ENCODE measurements at regions not wholly inside any gene's neighbourhood (a gene's known extent, or its start where the extent isn't known, plus 50 kb on each side); places are given as distances from the start of the nearest gene placed in this dataset.

- Histone ChIP-seq H3K27ac (ENCODE audit: low read depth in 1 of 2, low read length in 2 of 2) (no peak overlapping the region), H3K4me3 (ENCODE audit: low read length) (no peak overlapping the region), H3K9me3 (ENCODE audit: control insufficient read depth in 1 of 2, insufficient read depth in 1 of 2, low read length in 2 of 2) (no peaks in the 10 kb centered on the region), H3K4me1 (ENCODE audit: insufficient read depth, low read length) (no peaks in the 10 kb centered on the region), H3K27me3 (ENCODE audit: control insufficient read depth in 1 of 2, insufficient read depth in 2 of 2, low read length in 2 of 2) (peaks cover 0 to 4% of the 10 kb centered on the region in 2 experiments), H3K36me3 (ENCODE audit: insufficient read depth, low read length) (no peaks in the 10 kb centered on the region)
- no peak for ATAC-seq (ENCODE audit: poor library complexity)
- ChIA-PET CTCF (no interaction called here), POLR2A (no interaction called here)
- Mint-ChIP-seq H3K4me1 (ENCODE audit: low read depth) (no peaks in the 10 kb centered on the region), H3K36me3 (ENCODE audit: low read depth) (no peaks in the 10 kb centered on the region), H3K4me3 (no peak overlapping the region), H3K27ac (no peak overlapping the region), H3K27me3 (no peaks in the 10 kb centered on the region), H3K9me3 (no peaks in the 10 kb centered on the region)
- TF ChIP-seq CTCF (IDR thresholded peaks at IDR 0.05), result no peak
- intact Hi-C loops (cut with DNase I, micrococcal nuclease), result no loop called here
- no peak for DNase-seq
Observed at GRCh38 chr6:125546841-125547251, 202.6 kb upstream of the HEY2 start.

GRCh38 chr6:125547381-125547780 lies 202.1 kb upstream of the HEY2 start:
- CTCF ChIA-PET, result no interaction called here
- intact Hi-C loops (cut with DNase I, micrococcal nuclease), result no loop called here
- TF ChIP-seq CTCF (IDR thresholded peaks at IDR 0.05), result no peak
- Mint-ChIP-seq H3K27ac (no peak overlapping the region), H3K36me3 (ENCODE audit: low read depth) (no peaks in the 10 kb centered on the region), H3K27me3 (no peaks in the 10 kb centered on the region), H3K4me3 (no peak overlapping the region), H3K9me3 (no peaks in the 10 kb centered on the region), H3K4me1 (ENCODE audit: low read depth) (no peaks in the 10 kb centered on the region)
- Histone ChIP-seq H3K36me3 (ENCODE audit: insufficient read depth, low read length) (no peaks in the 10 kb centered on the region), H3K4me1 (ENCODE audit: insufficient read depth, low read length) (no peaks in the 10 kb centered on the region), H3K27ac (ENCODE audit: low read depth in 1 of 2, low read length in 2 of 2) (no peak overlapping the region), H3K9me3 (ENCODE audit: control insufficient read depth in 1 of 2, insufficient read depth in 1 of 2, low read length in 2 of 2) (no peaks in the 10 kb centered on the region), H3K4me3 (ENCODE audit: low read length) (no peak overlapping the region), H3K27me3 (ENCODE audit: control insufficient read depth in 1 of 2, insufficient read depth in 2 of 2, low read length in 2 of 2) (peaks cover 0 to 4% of the 10 kb centered on the region in 2 experiments)
- no peak for ATAC-seq (ENCODE audit: poor library complexity)
- DNase-seq, result no peak
- POLR2A ChIA-PET, result no interaction called here

GRCh38 chr6:125549202-125549884 lies 200.1 kb upstream of the HEY2 start:
- no peak overlapping the region for H3K27ac Mint-ChIP-seq
- ATAC-seq (ENCODE audit: poor library complexity) (no peak), DNase-seq (no peak)
- intact Hi-C loops (cut with DNase I, micrococcal nuclease), result no loop called here
- no peak for TF ChIP-seq CTCF (IDR thresholded peaks at IDR 0.05)
- Histone ChIP-seq H3K4me1 (ENCODE audit: insufficient read depth, low read length) (no peaks in the 10 kb centered on the region), H3K4me3 (ENCODE audit: low read length) (no peak overlapping the region), H3K36me3 (ENCODE audit: insufficient read depth, low read length) (no peaks in the 10 kb centered on the region), H3K27me3 (ENCODE audit: control insufficient read depth in 1 of 2, insufficient read depth in 2 of 2, low read length in 2 of 2) (peaks cover 0 to 4% of the 10 kb centered on the region in 2 experiments), H3K9me3 (ENCODE audit: control insufficient read depth in 1 of 2, insufficient read depth in 1 of 2, low read length in 2 of 2) (no peaks in the 10 kb centered on the region), H3K27ac (ENCODE audit: low read depth in 1 of 2, low read length in 2 of 2) (no peak overlapping the region)
- no peaks in the 10 kb centered on the region for H3K4me1 Mint-ChIP-seq (ENCODE audit: low read depth)
- no peaks in the 10 kb centered on the region for H3K27me3 Mint-ChIP-seq
- no peak overlapping the region for H3K4me3 Mint-ChIP-seq
- CTCF ChIA-PET, result no interaction called here
- no peaks in the 10 kb centered on the region for H3K9me3 Mint-ChIP-seq
- POLR2A ChIA-PET, result no interaction called here
- no peaks in the 10 kb centered on the region for H3K36me3 Mint-ChIP-seq (ENCODE audit: low read depth)
